AG09309 (cell line): ENCODE measurements at regions not wholly inside any gene's neighbourhood (a gene's known extent, or its start where the extent isn't known, plus 50 kb on each side); places are given as distances from the start of the nearest gene placed in this dataset.

ENCODE experiments used
- DNase-seq: peaks from one replicate; pipeline ENCODE4 v3.0.0-alpha.2; 2010; ENCODE audit warnings: low read depth
- H3K4me3 ChIP-seq: 2 replicates; pipeline ENCODE4 v1.5.1; 2011; ENCODE audit warnings: mild to moderate bottlenecking, low read depth, low read length, moderate library complexity; ENCODE audit not compliant: control insufficient read depth
- TF ChIP-seq, protein P1 (sequence below): IDR thresholded peaks from 2 replicates; pipeline ENCODE4 v1.5.1; 2011; ENCODE audit warnings: mild to moderate bottlenecking, low read depth, low read length, inconsistent platforms; ENCODE audit not compliant: insufficient read depth, control insufficient read depth; ENCODE audit errors: missing control alignments

DNA sequence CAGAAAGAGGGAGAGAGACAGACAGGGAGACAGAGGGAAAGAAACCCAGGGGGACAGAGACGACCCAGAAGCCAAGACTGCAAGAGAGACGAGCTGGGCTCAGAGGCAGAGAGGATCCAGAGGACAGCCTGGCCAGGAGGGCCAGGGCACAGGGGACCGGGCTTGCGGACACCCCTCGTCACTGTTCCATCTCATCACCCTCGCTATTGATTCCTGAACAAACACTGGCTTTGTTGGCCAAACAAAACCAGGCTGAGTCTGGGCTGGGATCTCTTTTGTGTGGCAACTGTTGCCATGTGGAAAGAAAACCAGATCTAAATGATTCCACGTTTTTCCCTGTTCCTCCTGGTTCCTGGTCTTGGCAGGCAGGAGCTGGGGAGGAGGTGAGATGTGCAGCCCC, 339.4 kb downstream of the MN1 start:
- TF ChIP-seq, protein P1, sequence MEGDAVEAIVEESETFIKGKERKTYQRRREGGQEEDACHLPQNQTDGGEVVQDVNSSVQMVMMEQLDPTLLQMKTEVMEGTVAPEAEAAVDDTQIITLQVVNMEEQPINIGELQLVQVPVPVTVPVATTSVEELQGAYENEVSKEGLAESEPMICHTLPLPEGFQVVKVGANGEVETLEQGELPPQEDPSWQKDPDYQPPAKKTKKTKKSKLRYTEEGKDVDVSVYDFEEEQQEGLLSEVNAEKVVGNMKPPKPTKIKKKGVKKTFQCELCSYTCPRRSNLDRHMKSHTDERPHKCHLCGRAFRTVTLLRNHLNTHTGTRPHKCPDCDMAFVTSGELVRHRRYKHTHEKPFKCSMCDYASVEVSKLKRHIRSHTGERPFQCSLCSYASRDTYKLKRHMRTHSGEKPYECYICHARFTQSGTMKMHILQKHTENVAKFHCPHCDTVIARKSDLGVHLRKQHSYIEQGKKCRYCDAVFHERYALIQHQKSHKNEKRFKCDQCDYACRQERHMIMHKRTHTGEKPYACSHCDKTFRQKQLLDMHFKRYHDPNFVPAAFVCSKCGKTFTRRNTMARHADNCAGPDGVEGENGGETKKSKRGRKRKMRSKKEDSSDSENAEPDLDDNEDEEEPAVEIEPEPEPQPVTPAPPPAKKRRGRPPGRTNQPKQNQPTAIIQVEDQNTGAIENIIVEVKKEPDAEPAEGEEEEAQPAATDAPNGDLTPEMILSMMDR = no peak
- H3K4me3 ChIP-seq = no peak overlapping the region
- no peak for DNase-seq

DNA sequence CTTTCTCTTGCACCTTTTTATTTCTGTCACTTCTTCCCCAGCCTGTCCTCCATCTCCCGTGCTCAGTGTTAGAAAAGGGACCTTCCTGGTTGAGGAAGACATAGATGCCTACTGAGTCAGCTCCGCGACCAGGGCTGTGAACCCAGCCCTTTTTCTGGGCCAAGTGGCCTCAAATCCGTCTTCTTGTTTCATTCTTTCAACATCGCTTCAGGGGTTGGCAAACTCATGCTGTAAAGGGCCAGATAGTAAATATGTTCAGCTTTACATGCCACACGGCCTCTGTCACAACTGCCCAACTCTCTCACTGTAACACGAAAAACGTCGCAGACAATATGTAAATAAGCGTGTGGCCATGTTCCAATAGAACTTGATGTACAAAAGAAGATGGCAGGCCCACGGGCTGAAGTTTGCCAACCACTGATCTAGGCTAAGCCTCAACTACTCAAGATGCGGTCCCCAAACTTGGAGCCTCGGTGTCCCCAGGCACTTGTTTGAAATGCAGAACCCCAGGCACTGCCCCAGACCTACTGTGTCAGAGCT, 338.4 kb downstream of the MN1 start:
- DNase-seq = no peak
- H3K4me3 ChIP-seq = no peak overlapping the region
- TF ChIP-seq, protein P1 = no peak

DNA sequence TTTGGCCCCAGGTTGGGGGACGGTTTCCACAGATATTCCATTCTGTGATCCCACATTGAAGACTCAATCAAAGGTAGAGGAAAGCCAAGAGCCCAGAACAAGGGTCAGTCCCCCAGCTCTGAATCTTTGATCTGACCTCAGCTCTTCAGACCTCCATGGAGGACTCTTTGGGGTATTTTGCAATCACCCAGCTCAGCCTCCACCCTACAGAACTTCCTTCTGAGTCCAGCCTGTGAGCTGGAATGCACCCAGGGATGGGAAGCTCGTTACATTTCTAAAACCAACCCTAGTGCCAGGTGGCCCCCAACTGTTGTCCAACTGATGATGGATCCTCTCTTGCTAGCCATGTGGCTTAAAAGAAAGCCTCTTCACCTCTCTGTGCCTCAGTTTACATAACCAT, 335.3 kb downstream of the MN1 start:
- DNase-seq = no peak
- H3K4me3 ChIP-seq = no peak overlapping the region
- TF ChIP-seq, protein P1 = no peak

DNA sequence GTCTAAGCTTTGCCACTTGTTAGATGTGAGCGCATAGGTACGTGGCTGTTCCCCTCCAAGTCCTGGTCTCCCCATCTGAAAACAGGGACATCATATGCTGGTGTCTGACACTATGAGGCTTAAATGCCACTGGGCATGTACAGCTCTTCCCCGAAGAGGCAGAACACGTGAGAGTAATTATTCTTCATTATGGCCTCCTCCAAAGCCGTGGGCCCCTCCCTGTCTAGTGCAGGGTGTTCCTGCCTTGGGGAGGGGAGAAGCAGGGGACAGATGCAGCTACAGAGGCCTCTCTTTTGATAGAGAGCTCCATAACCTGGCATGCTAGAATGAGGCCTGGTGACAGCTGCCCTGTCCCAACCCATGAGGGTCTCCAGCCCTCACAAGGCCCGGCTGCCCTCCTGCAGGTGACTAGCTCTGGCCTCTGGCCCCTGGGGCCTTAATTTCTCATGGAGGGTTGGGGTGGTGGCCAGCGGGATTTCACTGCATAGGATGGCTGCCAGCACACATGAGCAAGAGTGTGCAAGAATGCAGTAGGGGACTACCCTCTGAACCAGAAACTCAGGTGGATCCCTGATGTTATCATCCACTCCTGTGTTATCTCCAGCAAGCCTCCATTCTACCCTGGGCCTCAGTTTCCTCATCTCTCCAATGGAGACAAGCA, 334.6 kb downstream of the MN1 start:
- no peak overlapping the region for H3K4me3 ChIP-seq
- TF ChIP-seq, protein P1 = no peak
- no peak for DNase-seq

DNA sequence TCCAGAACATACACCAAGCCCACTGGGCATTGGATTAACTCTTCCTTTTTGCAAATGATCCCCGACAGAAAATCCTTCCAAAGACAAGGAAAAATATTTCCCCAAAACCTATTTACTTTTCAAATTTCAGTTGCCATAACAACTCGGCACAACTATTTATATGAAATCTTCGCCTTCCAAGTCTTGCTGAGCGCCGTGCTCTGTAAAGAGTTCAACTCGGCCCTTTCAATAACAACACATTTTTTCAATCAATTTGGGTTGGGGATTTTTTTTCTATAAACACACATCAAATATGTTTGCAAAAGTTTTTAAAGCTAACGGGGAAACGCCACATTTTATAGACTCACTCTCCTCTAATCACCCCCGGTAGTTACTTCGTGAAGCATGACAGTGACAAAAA, 333.8 kb downstream of the MN1 start:
- no peak overlapping the region for H3K4me3 ChIP-seq
- no peak for DNase-seq
- TF ChIP-seq, protein P1 = no peak

DNA sequence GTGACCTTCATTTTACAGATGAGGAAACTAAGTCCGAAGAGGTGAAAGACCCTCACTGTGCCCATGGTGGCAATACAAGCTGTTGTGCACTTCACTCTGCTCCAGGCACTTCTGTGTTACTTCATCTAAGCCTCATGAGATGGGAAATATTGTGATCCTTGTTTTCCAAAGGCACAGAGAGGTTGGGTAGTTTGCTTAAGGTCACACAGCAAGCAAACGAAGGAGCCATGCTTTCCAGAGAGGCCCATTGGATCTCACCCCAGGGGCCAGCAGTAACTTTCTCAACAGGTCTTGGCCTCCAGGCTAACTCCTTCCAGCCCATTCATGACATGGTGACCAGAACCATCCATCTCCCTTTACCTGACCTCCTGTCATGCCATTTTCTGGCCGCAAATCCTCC, 332.8 kb downstream of the MN1 start:
- DNase-seq = no peak
- no peak overlapping the region for H3K4me3 ChIP-seq
- TF ChIP-seq, protein P1 = no peak
